GM23338 (cell line): ENCODE measurements at regions not wholly inside any gene's neighbourhood (a gene's known extent, or its start where the extent isn't known, plus 50 kb on each side); places are given as distances from the start of the nearest gene placed in this dataset.

ENCODE experiments used
- ATAC-seq: fragments of 200-7000 bp; cut with Tn5 transposase; 3 replicates; pipeline ENCODE4 v1.9.1; 2020
- DNase-seq: peaks from one replicate; pipeline ENCODE4 v3.0.0-alpha.2; 2015; ENCODE audit warnings: low spot score
- H2AFZ ChIP-seq: fragments of 200-600 bp; sonication (generic); 2 replicates; pipeline ENCODE4 v1.8.0; 2016; ENCODE audit warnings: antibody characterized with exemption, mild to moderate bottlenecking, moderate library complexity
- H3F3A ChIP-seq: fragments of 200-600 bp; sonication (generic); replicated peaks from 2 replicates; pipeline ENCODE4 v1.8.0; 2017; ENCODE audit warnings: antibody characterized with exemption, mixed run types, low read depth
- H3K27ac ChIP-seq: fragments of 200-600 bp; sonication (generic); 2 replicates; pipeline ENCODE4 v1.6.1; 2016; ENCODE audit warnings: low read depth
- H3K27me3 ChIP-seq: fragments of 200-600 bp; sonication (generic); 2 replicates; pipeline ENCODE4 v1.8.0; 2016; ENCODE audit warnings: mild to moderate bottlenecking, mixed run types, moderate library complexity; ENCODE audit not compliant: insufficient read depth
- H3K36me3 ChIP-seq: fragments of 200-600 bp; sonication (generic); 2 replicates; pipeline ENCODE4 v1.8.0; 2016; ENCODE audit warnings: mild to moderate bottlenecking; ENCODE audit not compliant: insufficient read depth
- H3K4me1 ChIP-seq: fragments of 200-600 bp; sonication (generic); 2 replicates; pipeline ENCODE4 v1.8.0; 2016; ENCODE audit warnings: mild to moderate bottlenecking, moderate library complexity; ENCODE audit not compliant: insufficient read depth
- H3K4me2 ChIP-seq: fragments of 200-600 bp; sonication (generic); 2 replicates; pipeline ENCODE4 v1.7.1; 2017; ENCODE audit warnings: mixed run types
- H3K4me3 ChIP-seq: fragments of 200-600 bp; sonication (generic); 2 replicates; pipeline ENCODE4 v1.6.1; 2016; ENCODE audit warnings: mixed run types
- H3K79me2 ChIP-seq: fragments of 200-600 bp; sonication (generic); replicated peaks from 2 replicates; pipeline ENCODE4 v1.8.0; 2017; ENCODE audit warnings: mild to moderate bottlenecking; ENCODE audit not compliant: insufficient read depth
- H3K9me2 ChIP-seq: fragments of 200-600 bp; sonication (generic); 2 replicates; pipeline ENCODE4 v1.8.0; 2017; ENCODE audit not compliant: insufficient read depth
- H4K20me1 ChIP-seq: fragments of 200-600 bp; sonication (generic); replicated peaks from 2 replicates; pipeline ENCODE4 v1.8.0; 2017; ENCODE audit warnings: mild to moderate bottlenecking; ENCODE audit not compliant: insufficient read depth
- H3K27ac Mint-ChIP-seq: 2 replicates; pipeline ENCODE4 v1.8.0; 2020; ENCODE audit warnings: inconsistent platforms, mild to moderate bottlenecking, moderate library complexity, mixed read lengths
- H3K27me3 Mint-ChIP-seq: 3 replicates; pipeline ENCODE4 v1.8.0; 2022; ENCODE audit warnings: low read depth, mild to moderate bottlenecking, moderate library complexity, mixed read lengths, inconsistent platforms; ENCODE audit not compliant: insufficient read depth, poor library complexity
- H3K36me3 Mint-ChIP-seq: 3 replicates; pipeline ENCODE4 v1.8.0; 2021; ENCODE audit warnings: low read depth, mild to moderate bottlenecking, inconsistent platforms, moderate library complexity, mixed read lengths
- H3K4me1 Mint-ChIP-seq: 3 replicates; pipeline ENCODE4 v1.8.0; 2020; ENCODE audit warnings: mild to moderate bottlenecking, inconsistent platforms, mixed read lengths
- H3K4me3 Mint-ChIP-seq: 3 replicates; pipeline ENCODE4 v1.8.0; 2021; ENCODE audit warnings: moderate library complexity, mild to moderate bottlenecking, inconsistent platforms, mixed read lengths
- H3K9me3 Mint-ChIP-seq: 3 replicates; pipeline ENCODE4 v1.8.0; 2020; ENCODE audit warnings: moderate library complexity, mild to moderate bottlenecking, inconsistent platforms, mixed read lengths
- CREB1 ChIP-seq: fragments of 250-450 bp; sonication (Bioruptor Pico); IDR thresholded peaks from 2 replicates; pipeline ENCODE4 v1.5.0; 2020; ENCODE audit warnings: low read depth, mild to moderate bottlenecking, moderate library complexity
- ETS1 ChIP-seq: IDR thresholded peaks from 2 replicates; pipeline ENCODE4 v1.6.1; 2016; ENCODE audit warnings: antibody characterized with exemption
- EZH2 ChIP-seq: fragments of 200-600 bp; sonication (generic); IDR thresholded peaks from one replicate; pipeline ENCODE4 v1.8.0; 2017; ENCODE audit warnings: antibody characterized with exemption, mild to moderate bottlenecking, low read depth; ENCODE audit not compliant: unreplicated experiment
- EZH2phosphoT487 ChIP-seq: fragments of 200-600 bp; sonication (generic); IDR thresholded peaks from one replicate; pipeline ENCODE4 v1.8.1; 2018; ENCODE audit warnings: antibody characterized with exemption; ENCODE audit not compliant: unreplicated experiment
- JUNB ChIP-seq: IDR thresholded peaks from one replicate; pipeline ENCODE4 v1.6.1; 2016; ENCODE audit warnings: antibody characterized with exemption; ENCODE audit not compliant: unreplicated experiment
- NANOG ChIP-seq: IDR thresholded peaks from 2 replicates; pipeline ENCODE4 v1.6.1; 2016; ENCODE audit warnings: antibody characterized with exemption, borderline replicate concordance
- POLR2AphosphoS5 ChIP-seq: IDR thresholded peaks from 2 replicates; pipeline ENCODE4 v1.6.1; 2016; ENCODE audit warnings: antibody characterized with exemption, low read depth
- REST ChIP-seq: IDR thresholded peaks from one replicate; pipeline ENCODE4 v1.6.1; 2018; ENCODE audit warnings: antibody characterized with exemption; ENCODE audit not compliant: unreplicated experiment
- STAT1 ChIP-seq: IDR thresholded peaks from one replicate; pipeline ENCODE4 v1.6.1; 2016; ENCODE audit warnings: antibody characterized with exemption; ENCODE audit not compliant: unreplicated experiment
- ZNF114 ChIP-seq: fragments of 250-450 bp; sonication (Bioruptor Pico); IDR thresholded peaks from 2 replicates; pipeline ENCODE4 v1.5.0; 2020; ENCODE audit warnings: mild to moderate bottlenecking, moderate library complexity
- ZNF331 ChIP-seq: fragments of 250-450 bp; sonication (Bioruptor Pico); IDR thresholded peaks from 2 replicates; pipeline ENCODE4 v1.5.0; 2020; ENCODE audit warnings: low read depth, mild to moderate bottlenecking, moderate library complexity
- TF ChIP-seq, protein P1 (sequence below): fragments of 250-450 bp; sonication (Bioruptor Pico); IDR thresholded peaks from 2 replicates; pipeline ENCODE4 v1.5.0; 2020; ENCODE audit warnings: mild to moderate bottlenecking, moderate library complexity
- TF ChIP-seq, protein P2 (sequence below), 2 experiments: fragments of 200-600 bp in 1 of 2; sonication (generic) in 1 of 2; conservative IDR thresholded peaks; 2 replicates each; pipeline versions ENCODE4 v1.5.1 to v1.6.1; 2016 to 2017; ENCODE audit warnings: antibody characterized with exemption in 2 of 2, low read depth in 2 of 2, mild to moderate bottlenecking in 2 of 2, moderate library complexity in 1 of 2

GRCh38 chr13:32925506-32925905, 90.7 kb upstream of the KL start:
- Histone ChIP-seq H3K9me2 (no peaks in the 10 kb centered on the region), H4K20me1 (no peaks in the 10 kb centered on the region), H3K27ac (no peak overlapping the region), H3K4me3 (no peak overlapping the region), H3K27me3 (no peaks in the 10 kb centered on the region), H3F3A (no peaks in the 10 kb centered on the region), H3K4me1 (no peaks in the 10 kb centered on the region), H3K4me2 (no peak overlapping the region), H2AFZ (no peak overlapping the region), H3K36me3 (no peaks in the 10 kb centered on the region), H3K79me2 (no peaks in the 10 kb centered on the region)
- no peaks in the 10 kb centered on the region for H3K27me3 Mint-ChIP-seq
- no peak for DNase-seq
- no peak overlapping the region for H3K4me3 Mint-ChIP-seq
- H3K4me1 Mint-ChIP-seq = no peaks in the 10 kb centered on the region
- no peak overlapping the region for H3K27ac Mint-ChIP-seq
- no peak for ATAC-seq
- no peaks in the 10 kb centered on the region; the same call in 2 of the 3 replicates for H3K9me3 Mint-ChIP-seq
- no peak for TF ChIP-seq ETS1
- no peak for TF ChIP-seq ZNF331
- TF ChIP-seq, protein P1, sequence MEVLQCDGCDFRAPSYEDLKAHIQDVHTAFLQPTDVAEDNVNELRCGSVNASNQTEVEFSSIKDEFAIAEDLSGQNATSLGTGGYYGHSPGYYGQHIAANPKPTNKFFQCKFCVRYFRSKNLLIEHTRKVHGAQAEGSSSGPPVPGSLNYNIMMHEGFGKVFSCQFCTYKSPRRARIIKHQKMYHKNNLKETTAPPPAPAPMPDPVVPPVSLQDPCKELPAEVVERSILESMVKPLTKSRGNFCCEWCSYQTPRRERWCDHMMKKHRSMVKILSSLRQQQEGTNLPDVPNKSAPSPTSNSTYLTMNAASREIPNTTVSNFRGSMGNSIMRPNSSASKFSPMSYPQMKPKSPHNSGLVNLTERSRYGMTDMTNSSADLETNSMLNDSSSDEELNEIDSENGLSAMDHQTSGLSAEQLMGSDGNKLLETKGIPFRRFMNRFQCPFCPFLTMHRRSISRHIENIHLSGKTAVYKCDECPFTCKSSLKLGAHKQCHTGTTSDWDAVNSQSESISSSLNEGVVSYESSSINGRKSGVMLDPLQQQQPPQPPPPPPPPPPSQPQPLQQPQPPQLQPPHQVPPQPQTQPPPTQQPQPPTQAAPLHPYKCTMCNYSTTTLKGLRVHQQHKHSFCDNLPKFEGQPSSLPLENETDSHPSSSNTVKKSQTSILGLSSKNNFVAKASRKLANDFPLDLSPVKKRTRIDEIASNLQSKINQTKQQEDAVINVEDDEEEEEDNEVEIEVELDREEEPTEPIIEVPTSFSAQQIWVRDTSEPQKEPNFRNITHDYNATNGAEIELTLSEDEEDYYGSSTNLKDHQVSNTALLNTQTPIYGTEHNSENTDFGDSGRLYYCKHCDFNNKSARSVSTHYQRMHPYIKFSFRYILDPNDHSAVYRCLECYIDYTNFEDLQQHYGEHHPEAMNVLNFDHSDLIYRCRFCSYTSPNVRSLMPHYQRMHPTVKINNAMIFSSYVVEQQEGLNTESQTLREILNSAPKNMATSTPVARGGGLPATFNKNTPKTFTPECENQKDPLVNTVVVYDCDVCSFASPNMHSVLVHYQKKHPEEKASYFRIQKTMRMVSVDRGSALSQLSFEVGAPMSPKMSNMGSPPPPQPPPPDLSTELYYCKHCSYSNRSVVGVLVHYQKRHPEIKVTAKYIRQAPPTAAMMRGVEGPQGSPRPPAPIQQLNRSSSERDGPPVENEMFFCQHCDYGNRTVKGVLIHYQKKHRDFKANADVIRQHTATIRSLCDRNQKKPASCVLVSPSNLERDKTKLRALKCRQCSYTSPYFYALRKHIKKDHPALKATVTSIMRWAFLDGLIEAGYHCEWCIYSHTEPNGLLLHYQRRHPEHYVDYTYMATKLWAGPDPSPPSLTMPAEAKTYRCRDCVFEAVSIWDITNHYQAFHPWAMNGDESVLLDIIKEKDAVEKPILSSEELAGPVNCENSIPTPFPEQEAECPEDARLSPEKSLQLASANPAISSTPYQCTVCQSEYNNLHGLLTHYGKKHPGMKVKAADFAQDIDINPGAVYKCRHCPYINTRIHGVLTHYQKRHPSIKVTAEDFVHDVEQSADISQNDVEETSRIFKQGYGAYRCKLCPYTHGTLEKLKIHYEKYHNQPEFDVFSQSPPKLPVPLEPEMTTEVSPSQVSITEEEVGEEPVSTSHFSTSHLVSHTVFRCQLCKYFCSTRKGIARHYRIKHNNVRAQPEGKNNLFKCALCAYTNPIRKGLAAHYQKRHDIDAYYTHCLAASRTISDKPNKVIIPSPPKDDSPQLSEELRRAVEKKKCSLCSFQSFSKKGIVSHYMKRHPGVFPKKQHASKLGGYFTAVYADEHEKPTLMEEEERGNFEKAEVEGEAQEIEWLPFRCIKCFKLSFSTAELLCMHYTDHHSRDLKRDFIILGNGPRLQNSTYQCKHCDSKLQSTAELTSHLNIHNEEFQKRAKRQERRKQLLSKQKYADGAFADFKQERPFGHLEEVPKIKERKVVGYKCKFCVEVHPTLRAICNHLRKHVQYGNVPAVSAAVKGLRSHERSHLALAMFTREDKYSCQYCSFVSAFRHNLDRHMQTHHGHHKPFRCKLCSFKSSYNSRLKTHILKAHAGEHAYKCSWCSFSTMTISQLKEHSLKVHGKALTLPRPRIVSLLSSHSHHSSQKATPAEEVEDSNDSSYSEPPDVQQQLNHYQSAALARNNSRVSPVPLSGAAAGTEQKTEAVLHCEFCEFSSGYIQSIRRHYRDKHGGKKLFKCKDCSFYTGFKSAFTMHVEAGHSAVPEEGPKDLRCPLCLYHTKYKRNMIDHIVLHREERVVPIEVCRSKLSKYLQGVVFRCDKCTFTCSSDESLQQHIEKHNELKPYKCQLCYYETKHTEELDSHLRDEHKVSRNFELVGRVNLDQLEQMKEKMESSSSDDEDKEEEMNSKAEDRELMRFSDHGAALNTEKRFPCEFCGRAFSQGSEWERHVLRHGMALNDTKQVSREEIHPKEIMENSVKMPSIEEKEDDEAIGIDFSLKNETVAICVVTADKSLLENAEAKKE (CRISPR knock-in tag) = no peak
- no peak for TF ChIP-seq CREB1
- no peak for TF ChIP-seq REST
- no peak for TF ChIP-seq NANOG
- no peak for TF ChIP-seq POLR2AphosphoS5
- TF ChIP-seq STAT1 = no peak
- no peak for TF ChIP-seq JUNB
- TF ChIP-seq ZNF114 (CRISPR knock-in tag) = no peak
- TF ChIP-seq EZH2phosphoT487 = no peak
- TF ChIP-seq, protein P2, sequence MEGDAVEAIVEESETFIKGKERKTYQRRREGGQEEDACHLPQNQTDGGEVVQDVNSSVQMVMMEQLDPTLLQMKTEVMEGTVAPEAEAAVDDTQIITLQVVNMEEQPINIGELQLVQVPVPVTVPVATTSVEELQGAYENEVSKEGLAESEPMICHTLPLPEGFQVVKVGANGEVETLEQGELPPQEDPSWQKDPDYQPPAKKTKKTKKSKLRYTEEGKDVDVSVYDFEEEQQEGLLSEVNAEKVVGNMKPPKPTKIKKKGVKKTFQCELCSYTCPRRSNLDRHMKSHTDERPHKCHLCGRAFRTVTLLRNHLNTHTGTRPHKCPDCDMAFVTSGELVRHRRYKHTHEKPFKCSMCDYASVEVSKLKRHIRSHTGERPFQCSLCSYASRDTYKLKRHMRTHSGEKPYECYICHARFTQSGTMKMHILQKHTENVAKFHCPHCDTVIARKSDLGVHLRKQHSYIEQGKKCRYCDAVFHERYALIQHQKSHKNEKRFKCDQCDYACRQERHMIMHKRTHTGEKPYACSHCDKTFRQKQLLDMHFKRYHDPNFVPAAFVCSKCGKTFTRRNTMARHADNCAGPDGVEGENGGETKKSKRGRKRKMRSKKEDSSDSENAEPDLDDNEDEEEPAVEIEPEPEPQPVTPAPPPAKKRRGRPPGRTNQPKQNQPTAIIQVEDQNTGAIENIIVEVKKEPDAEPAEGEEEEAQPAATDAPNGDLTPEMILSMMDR (conservative IDR thresholded peaks at IDR 0.05; ENCODE audit: low read depth in 2 of 2) = no peak
- TF ChIP-seq EZH2 = no peak
- no peaks in the 10 kb centered on the region for H3K36me3 Mint-ChIP-seq
